Calu3 (cell line): ENCODE measurements at regions not wholly inside any gene's neighbourhood (a gene's known extent, or its start where the extent isn't known, plus 50 kb on each side); places are given as distances from the start of the nearest gene placed in this dataset.
A peak's percentile ranks its signal among the peaks of the same experiment; 100 is the strongest.

Experiments used
- BruUV-seq: library from RNA; stranded (reverse); fragments of 400-500 nt; replicated peaks from 2 replicates; lab custom pipeline; 2021; lab: Mats Ljungman, UMichigan
- CTCF ChIA-PET: fragments of 300-600 bp; sonication (Branson Sonifier 250); formaldehyde crosslinking; loops from one replicate; lab custom pipeline; 2022; ENCODE audit warnings: antibody characterized with exemption; lab: Charles Lee
- DNase-seq: peaks from one replicate; pipeline ENCODE4 v3.0.0; 2022
- H3K27ac Mint-ChIP-seq: one replicate; pipeline ENCODE4 v1.8.0; 2022; ENCODE audit warnings: mixed read lengths; ENCODE audit not compliant: unreplicated experiment
- H3K27me3 Mint-ChIP-seq: one replicate; pipeline ENCODE4 v1.8.0; 2022; ENCODE audit warnings: mixed read lengths; ENCODE audit not compliant: unreplicated experiment
- H3K36me3 Mint-ChIP-seq: one replicate; pipeline ENCODE4 v1.8.0; 2022; ENCODE audit warnings: mild to moderate bottlenecking, moderate library complexity, mixed read lengths; ENCODE audit not compliant: insufficient read depth, unreplicated experiment
- H3K4me1 Mint-ChIP-seq: one replicate; pipeline ENCODE4 v1.8.0; 2022; ENCODE audit warnings: mild to moderate bottlenecking, low read depth, mixed read lengths; ENCODE audit not compliant: unreplicated experiment
- H3K4me3 Mint-ChIP-seq: one replicate; pipeline ENCODE4 v1.8.0; 2022; ENCODE audit warnings: mild to moderate bottlenecking, low read depth, moderate library complexity, mixed read lengths; ENCODE audit not compliant: unreplicated experiment
- H3K9me3 Mint-ChIP-seq: one replicate; pipeline ENCODE4 v1.8.0; 2022; ENCODE audit warnings: low read depth, mixed read lengths; ENCODE audit not compliant: unreplicated experiment
- intact Hi-C: fragments of 100-400 bp; cut with micrococcal nuclease; formaldehyde crosslinking; loops from one replicate; pipeline ENCODE4 v1.10.0; 2022; ENCODE audit not compliant: unreplicated experiment
- TF ChIP-seq, protein P1 (sequence below): fragments of 200-600 bp; IDR thresholded peaks from one replicate; pipeline ENCODE4 v1.8.0; 2022; ENCODE audit warnings: antibody characterized with exemption; ENCODE audit not compliant: unreplicated experiment

- intact Hi-C loops = no loop called here
- TF ChIP-seq, protein P1, sequence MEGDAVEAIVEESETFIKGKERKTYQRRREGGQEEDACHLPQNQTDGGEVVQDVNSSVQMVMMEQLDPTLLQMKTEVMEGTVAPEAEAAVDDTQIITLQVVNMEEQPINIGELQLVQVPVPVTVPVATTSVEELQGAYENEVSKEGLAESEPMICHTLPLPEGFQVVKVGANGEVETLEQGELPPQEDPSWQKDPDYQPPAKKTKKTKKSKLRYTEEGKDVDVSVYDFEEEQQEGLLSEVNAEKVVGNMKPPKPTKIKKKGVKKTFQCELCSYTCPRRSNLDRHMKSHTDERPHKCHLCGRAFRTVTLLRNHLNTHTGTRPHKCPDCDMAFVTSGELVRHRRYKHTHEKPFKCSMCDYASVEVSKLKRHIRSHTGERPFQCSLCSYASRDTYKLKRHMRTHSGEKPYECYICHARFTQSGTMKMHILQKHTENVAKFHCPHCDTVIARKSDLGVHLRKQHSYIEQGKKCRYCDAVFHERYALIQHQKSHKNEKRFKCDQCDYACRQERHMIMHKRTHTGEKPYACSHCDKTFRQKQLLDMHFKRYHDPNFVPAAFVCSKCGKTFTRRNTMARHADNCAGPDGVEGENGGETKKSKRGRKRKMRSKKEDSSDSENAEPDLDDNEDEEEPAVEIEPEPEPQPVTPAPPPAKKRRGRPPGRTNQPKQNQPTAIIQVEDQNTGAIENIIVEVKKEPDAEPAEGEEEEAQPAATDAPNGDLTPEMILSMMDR = no peak
- no peak for DNase-seq
- no TSS peak for BruUV-seq
- Mint-ChIP-seq H3K9me3 (no peaks in the 10 kb centered on the region), H3K27ac (no peak overlapping the region), H3K4me3 (no peak overlapping the region), H3K27me3 (peaks cover 78% of the 10 kb centered on the region), H3K4me1 (no peaks in the 10 kb centered on the region), H3K36me3 (no peaks in the 10 kb centered on the region)
- CTCF ChIA-PET = interaction anchor here (0.7 kb wide), 1 partner anchor 710 kb away, joined by 3 read pairs; no protein-coding TSS in a partner anchor
These were observed 117.4 kb downstream of the TRIM29 start for GRCh38 chr11:120020486-120020885.

DNA sequence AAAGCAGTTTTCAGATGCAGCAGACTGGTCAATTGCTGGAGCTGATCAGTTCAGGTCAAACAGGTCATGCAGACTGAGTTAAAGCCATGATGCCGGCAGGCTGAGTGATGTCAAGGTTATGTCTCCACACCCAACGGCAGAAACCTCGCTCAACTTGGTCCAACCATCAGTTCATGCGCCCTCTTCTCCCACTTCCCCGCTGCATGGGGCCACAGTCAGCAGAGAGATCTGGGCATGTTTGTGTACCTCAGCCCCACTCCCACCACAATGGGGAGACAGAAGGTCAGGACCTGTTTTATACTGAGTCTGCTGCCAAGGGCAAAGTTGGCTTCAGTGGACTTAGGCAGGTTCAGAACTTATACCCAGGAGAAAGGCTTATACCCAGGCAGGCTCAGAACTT lies 118.7 kb downstream of the TRIM29 start:
- TF ChIP-seq, protein P1 = no peak
- H3K4me1 Mint-ChIP-seq = no peaks in the 10 kb centered on the region
- no peak for DNase-seq
- intact Hi-C loops = no loop called here
- no TSS peak for BruUV-seq
- no peaks in the 10 kb centered on the region for H3K9me3 Mint-ChIP-seq
- H3K4me3 Mint-ChIP-seq = no peak overlapping the region
- CTCF ChIA-PET = interaction anchor here (0.6 kb wide), 1 partner anchor 336 kb away, joined by 3 read pairs; no protein-coding TSS in a partner anchor
- no peaks in the 10 kb centered on the region for H3K36me3 Mint-ChIP-seq
- peaks cover 88% of the 10 kb centered on the region for H3K27me3 Mint-ChIP-seq
- H3K27ac Mint-ChIP-seq = no peak overlapping the region

DNA sequence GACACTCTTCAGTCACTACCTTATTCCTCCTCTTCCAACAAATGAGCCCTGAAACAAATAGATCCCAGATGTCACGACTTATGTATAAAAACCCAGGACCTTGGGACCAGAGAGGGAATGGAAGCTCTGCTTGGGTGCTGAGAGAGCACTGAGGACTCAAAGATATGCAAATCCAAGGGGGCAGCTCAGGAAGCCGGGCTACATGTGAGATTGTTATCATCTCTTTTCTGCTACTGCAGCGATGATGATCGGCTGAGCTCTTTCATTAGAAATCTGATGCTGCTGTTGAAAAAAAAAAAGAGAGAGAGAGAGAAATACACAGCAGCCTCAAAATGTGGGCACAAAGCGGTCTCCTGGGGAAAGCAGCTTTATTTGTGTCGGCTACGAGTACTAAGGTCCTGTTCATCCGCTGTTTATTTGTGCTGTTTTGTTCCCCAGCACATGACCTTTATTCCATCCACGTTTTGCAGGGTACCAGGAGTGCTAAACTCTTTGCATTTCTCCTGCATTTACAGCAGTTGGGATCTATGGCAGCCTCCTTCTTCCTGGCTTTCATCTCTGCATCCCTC lies 120.2 kb downstream of the TRIM29 start:
- H3K4me1 Mint-ChIP-seq = no peaks in the 10 kb centered on the region
- no peak for DNase-seq
- intact Hi-C loops = no loop called here
- no peak overlapping the region for H3K4me3 Mint-ChIP-seq
- no peak overlapping the region for H3K27ac Mint-ChIP-seq
- TF ChIP-seq, protein P1 = no peak
- no TSS peak for BruUV-seq
- CTCF ChIA-PET = no interaction called here
- peaks cover 77% of the 10 kb centered on the region for H3K27me3 Mint-ChIP-seq
- H3K9me3 Mint-ChIP-seq = no peaks in the 10 kb centered on the region
- H3K36me3 Mint-ChIP-seq = no peaks in the 10 kb centered on the region

- peaks cover 77% of the 10 kb centered on the region for H3K27me3 Mint-ChIP-seq
- CTCF ChIA-PET = no interaction called here
- no peaks in the 10 kb centered on the region for H3K4me1 Mint-ChIP-seq
- TF ChIP-seq, protein P1 = no peak
- H3K9me3 Mint-ChIP-seq = no peaks in the 10 kb centered on the region
- H3K36me3 Mint-ChIP-seq = no peaks in the 10 kb centered on the region
- BruUV-seq = no TSS peak
- peak; percentile 62 for DNase-seq
- intact Hi-C loops = loop anchor here (1.0 to 5.0 kb wide), 2 partner anchors 94 to 347 kb away; no protein-coding TSS in a partner anchor
- no peak overlapping the region for H3K4me3 Mint-ChIP-seq
- H3K27ac Mint-ChIP-seq = no peak overlapping the region
These were observed 124.3 kb downstream of the TRIM29 start for GRCh38 chr11:120013325-120014250.
